DMS153 treated with DMSO at 0.1 percent for 48 hours (cell line): ENCODE measurements at regions not wholly inside any gene's neighbourhood (a gene's known extent, or its start where the extent isn't known, plus 50 kb on each side); places are given as distances from the start of the nearest gene placed in this dataset.
"Not testable (repeated sequence)": the region's sequence is repeated elsewhere in the genome, so short reads cannot be mapped to it uniquely, and the experiment has no call there.

Experiments
- DNase-seq: peaks from one replicate; lab custom pipeline; 2025; ENCODE audit not compliant: unreplicated experiment; lab: John Stamatoyannopoulos, UW

GRCh38 chr4:107470173-107470572, 249.9 kb downstream of the PAPSS1 start:
- DNase-seq, result no peak

GRCh38 chr4:107468812-107469211, 251.2 kb downstream of the PAPSS1 start:
- DNase-seq, result no peak

- no peak for DNase-seq
Observed at GRCh38 chr4:107468156-107468555, 251.9 kb downstream of the PAPSS1 start.

- DNase-seq, result no peak
Observed at GRCh38 chr4:107467461-107467860, 252.6 kb downstream of the PAPSS1 start.

GRCh38 chr4:107458194-107458593, 261.8 kb downstream of the PAPSS1 start:
- no peak for DNase-seq

- DNase-seq, result no peak
Observed at GRCh38 chr4:107453987-107454386, 266.0 kb downstream of the PAPSS1 start.

GRCh38 chr4:107452717-107453630, 267.1 kb downstream of the PAPSS1 start:
- DNase-seq, result no peak

GRCh38 chr4:107449611-107450369, 270.2 kb downstream of the PAPSS1 start:
- no peak for DNase-seq

GRCh38 chr4:107442538-107443111, 277.4 kb downstream of the PAPSS1 start:
- no peak for DNase-seq

GRCh38 chr4:107439401-107439800, 280.6 kb downstream of the PAPSS1 start:
- no peak for DNase-seq

GRCh38 chr4:107436471-107436870, 283.6 kb downstream of the PAPSS1 start:
- DNase-seq, result not testable (repeated sequence)

- DNase-seq, result no peak
Observed at GRCh38 chr4:107432451-107432850, 287.6 kb downstream of the PAPSS1 start.

GRCh38 chr4:107423677-107424405, 296.2 kb downstream of the PAPSS1 start:
- no peak for DNase-seq

- not testable (repeated sequence) for DNase-seq
Observed at GRCh38 chr4:107419536-107419935, 300.5 kb downstream of the PAPSS1 start.

- DNase-seq, result no peak
Observed at GRCh38 chr4:107419052-107419451, 301.0 kb downstream of the PAPSS1 start.

- DNase-seq, result not testable (repeated sequence)
Observed at GRCh38 chr4:107415490-107415889, 304.5 kb downstream of the PAPSS1 start.

- not testable (repeated sequence) for DNase-seq
Observed at GRCh38 chr4:107409872-107410271, 310.2 kb downstream of the PAPSS1 start.

- DNase-seq, result no peak
Observed at GRCh38 chr4:107408968-107409367, 311.1 kb downstream of the PAPSS1 start.

GRCh38 chr4:107404591-107405300, 315.3 kb downstream of the PAPSS1 start:
- DNase-seq, result no peak

GRCh38 chr4:107402291-107402690, 317.7 kb downstream of the PAPSS1 start:
- DNase-seq, result no peak
